Prostate gland (tissue), 2 donors: ENCODE measurements at regions not wholly inside any gene's neighbourhood (a gene's known extent, or its start where the extent isn't known, plus 50 kb on each side); places are given as distances from the start of the nearest gene placed in this dataset.

Experiments used
- CTCF ChIP-seq, 4 experiments: fragments of 200-600 bp in 2 of 4; fragments of 450-650 bp in 2 of 4; sonication (generic) in 2 of 4; IDR thresholded peaks; 1 replicate in 3 of 4; 2 replicates in 1 of 4; pipeline ENCODE4 v1.5.1; 2016 to 2019; ENCODE audit warnings: antibody characterized with exemption in 4 of 4, mild to moderate bottlenecking in 2 of 4, moderate library complexity in 2 of 4
- POLR2A ChIP-seq: fragments of 450-650 bp; IDR thresholded peaks from one replicate; pipeline ENCODE4 v1.6.1; 2016; ENCODE audit warnings: antibody characterized with exemption, mild to moderate bottlenecking
- POLR2AphosphoS5 ChIP-seq: sonication (generic); formaldehyde crosslinking; IDR thresholded peaks from one replicate; pipeline ENCODE4 v1.6.1; 2017; ENCODE audit warnings: antibody characterized with exemption

GRCh38 chr1:198829356-198829755, 190.5 kb downstream of the PTPRC start:
- TF ChIP-seq POLR2A (no peak), CTCF (IDR thresholded peaks at IDR 0.05) (no peak), POLR2AphosphoS5 (no peak)
